ENCODE measurements at regions not wholly inside any gene's neighbourhood (a gene's known extent, or its start where the extent isn't known, plus 50 kb on each side); places are given as distances from the start of the nearest gene placed in this dataset.

DNA sequence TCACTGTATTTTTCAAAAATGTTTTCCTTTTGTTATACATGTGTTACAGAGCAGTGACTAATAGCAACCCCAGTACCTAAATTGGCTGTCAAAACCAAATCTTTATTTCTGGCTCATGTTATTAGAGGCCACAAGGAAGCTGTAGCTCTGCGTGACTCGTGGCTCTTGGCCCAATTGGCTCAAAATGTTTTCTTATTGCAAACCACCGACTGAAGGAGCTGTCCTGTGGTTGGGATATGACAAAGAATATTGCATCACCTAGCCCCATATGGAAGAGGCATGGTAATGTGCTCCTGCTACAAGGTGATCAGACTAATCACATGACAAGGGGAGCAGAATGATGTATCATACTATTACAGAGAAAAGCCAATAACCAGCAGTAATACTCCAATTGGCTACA, 1058.5 kb downstream of the CBLN2 start:
- no peak for DNase-seq (ENCODE audit: low spot score in 2 of 2)
- intact Hi-C loops (cut with DNase I; ENCODE audit: low total_unique reads), result no loop called here
- no peak overlapping the region for H3K4me3 ChIP-seq (ENCODE audit: low read depth, poor library complexity, severe bottlenecking)
- no peak for TF ChIP-seq POLR2A (IDR thresholded peaks at IDR 0.05)
- TF ChIP-seq, protein P1, sequence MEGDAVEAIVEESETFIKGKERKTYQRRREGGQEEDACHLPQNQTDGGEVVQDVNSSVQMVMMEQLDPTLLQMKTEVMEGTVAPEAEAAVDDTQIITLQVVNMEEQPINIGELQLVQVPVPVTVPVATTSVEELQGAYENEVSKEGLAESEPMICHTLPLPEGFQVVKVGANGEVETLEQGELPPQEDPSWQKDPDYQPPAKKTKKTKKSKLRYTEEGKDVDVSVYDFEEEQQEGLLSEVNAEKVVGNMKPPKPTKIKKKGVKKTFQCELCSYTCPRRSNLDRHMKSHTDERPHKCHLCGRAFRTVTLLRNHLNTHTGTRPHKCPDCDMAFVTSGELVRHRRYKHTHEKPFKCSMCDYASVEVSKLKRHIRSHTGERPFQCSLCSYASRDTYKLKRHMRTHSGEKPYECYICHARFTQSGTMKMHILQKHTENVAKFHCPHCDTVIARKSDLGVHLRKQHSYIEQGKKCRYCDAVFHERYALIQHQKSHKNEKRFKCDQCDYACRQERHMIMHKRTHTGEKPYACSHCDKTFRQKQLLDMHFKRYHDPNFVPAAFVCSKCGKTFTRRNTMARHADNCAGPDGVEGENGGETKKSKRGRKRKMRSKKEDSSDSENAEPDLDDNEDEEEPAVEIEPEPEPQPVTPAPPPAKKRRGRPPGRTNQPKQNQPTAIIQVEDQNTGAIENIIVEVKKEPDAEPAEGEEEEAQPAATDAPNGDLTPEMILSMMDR (IDR thresholded peaks at IDR 0.05), result no peak
- 53 to 58% methylated on average over 3 of the region's 3 CpGs for WGBS, 2 donors

DNA sequence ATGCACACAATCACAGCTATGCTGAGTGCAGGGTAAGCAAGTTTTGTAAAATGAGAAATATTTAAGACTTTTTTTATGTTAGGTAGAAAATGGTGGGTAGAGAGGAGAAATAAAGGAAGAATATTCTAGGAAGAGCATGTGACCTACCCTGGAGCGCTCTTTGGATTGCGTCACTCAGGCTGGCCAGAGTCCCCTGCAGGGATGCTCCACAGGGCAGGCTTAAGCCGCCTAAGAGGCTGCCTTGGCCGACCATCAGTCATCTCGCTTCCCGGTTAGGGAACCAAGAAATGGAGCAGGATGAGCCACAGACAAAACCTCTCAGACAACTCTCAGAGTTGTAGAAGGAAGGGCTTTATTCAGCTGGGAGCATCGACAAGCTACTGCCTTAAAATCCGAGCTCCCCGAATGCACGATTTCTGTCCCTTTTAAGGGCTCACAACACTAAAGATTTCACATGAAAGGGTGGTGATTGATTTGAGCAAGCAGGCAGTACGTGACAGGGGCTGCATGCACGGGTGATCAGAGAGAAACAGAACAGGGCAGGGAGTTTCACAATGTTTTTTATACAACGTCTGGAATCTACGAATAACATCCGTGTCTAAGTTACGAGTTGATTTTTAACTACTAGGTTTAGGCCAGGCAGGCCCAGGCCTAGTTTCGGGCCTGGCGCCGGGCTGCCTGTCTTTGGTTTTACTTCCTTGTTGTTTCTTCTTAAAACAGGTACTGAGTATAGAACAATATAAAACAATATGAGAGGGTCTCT, 1072.0 kb downstream of the CBLN2 start:
- no peak overlapping the region for H3K4me3 ChIP-seq (ENCODE audit: low read depth, poor library complexity, severe bottlenecking)
- intact Hi-C loops (cut with DNase I; ENCODE audit: low total_unique reads), result no loop called here
- no peak for DNase-seq (ENCODE audit: low spot score in 2 of 2)
- 85 to 86% methylated on average over 19 of the region's 19 CpGs for WGBS, 2 donors
- TF ChIP-seq POLR2A (IDR thresholded peaks at IDR 0.05), result no peak
- TF ChIP-seq, protein P1 (IDR thresholded peaks at IDR 0.05), result no peak

DNA sequence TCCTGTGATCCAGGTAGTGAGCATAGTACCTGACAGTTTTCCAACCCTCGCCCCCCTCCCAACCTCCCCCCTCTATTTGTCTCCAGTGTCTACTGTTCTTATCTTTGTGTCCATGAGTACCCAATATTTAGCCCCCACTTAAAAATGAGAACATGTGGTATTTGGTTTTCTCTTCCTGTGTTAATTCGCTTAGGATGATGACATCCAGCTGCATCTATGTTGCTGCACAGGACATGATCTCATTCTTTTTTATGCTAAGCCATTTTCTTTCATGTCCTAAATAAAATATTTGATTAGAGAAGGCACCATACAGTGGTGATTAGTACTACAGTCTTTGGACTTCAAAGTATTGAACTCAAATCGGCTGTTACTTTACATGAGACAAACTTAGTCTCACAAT, 1087.9 kb downstream of the CBLN2 start:
- TF ChIP-seq POLR2A (IDR thresholded peaks at IDR 0.05), result no peak
- TF ChIP-seq, protein P1 (IDR thresholded peaks at IDR 0.05), result no peak
- DNase-seq (ENCODE audit: low spot score in 2 of 2), result no peak
- no peak overlapping the region for H3K4me3 ChIP-seq (ENCODE audit: low read depth, poor library complexity, severe bottlenecking)
- intact Hi-C loops (cut with DNase I; ENCODE audit: low total_unique reads), result no loop called here
- WGBS, 2 donors, result 46 to 52% methylated on average over 3 of the region's 3 CpGs

DNA sequence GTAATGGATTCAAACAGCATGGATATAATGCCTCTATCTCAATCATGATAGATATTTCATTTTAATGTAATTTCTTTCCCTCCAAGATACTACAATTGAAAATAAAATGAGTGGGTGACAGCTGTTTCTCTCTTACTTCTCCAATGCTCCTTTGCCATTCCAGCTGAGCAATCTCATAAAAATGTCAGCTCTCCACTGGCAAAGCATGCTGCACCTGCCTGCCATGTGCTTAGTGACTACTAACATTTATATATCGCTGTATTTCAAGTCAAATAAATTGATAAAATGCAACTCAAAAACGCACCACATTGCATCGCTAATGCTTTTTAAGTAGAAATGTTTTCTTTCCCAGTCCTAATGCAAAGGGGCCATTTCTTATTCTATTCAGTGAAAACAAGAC, 1093.9 kb downstream of the CBLN2 start:
- WGBS, 2 donors, result 63 to 70% methylated on average over 3 of the region's 3 CpGs
- intact Hi-C loops (cut with DNase I; ENCODE audit: low total_unique reads), result no loop called here
- TF ChIP-seq, protein P1 (IDR thresholded peaks at IDR 0.05), result no peak
- TF ChIP-seq POLR2A (IDR thresholded peaks at IDR 0.05), result no peak
- no peak overlapping the region for H3K4me3 ChIP-seq (ENCODE audit: low read depth, poor library complexity, severe bottlenecking)
- no peak for DNase-seq (ENCODE audit: low spot score in 2 of 2)

DNA sequence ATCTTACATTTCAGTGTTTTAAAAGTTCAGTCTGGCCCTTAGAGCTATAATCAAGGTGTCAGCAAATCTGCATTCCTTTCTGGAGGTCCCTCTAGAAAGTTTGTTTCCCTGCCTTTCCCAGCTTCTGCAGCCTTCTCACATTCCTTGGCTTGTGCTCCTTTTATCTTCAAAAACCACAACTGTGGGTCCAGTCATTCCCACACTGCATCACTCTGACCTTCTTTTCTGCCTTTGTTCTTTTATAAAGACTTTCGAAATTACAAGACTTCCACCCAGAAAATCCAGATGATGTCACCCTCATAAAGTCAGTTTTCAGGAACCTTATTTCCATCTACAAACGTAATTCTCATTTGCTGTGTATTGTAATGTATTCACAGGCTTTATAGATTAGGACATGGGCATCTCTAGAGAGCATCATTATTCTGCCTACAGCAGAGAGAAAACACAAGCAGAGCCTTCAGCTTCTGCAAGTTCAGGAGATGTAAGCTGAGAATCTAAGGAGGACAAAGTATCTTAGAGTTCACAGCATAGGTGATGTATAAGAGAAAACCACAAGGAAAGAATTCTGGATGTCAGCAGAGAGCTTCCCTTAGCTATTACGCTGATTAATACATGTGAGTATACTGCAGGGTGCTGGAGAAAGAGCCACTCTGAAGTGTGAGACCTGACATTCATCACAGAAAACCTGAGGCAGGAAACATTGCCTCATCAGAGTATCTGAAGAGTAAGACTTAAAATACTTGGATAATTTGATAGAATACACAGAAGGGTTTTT, 1100.2 kb downstream of the CBLN2 start:
- intact Hi-C loops (cut with DNase I; ENCODE audit: low total_unique reads), result no loop called here
- no peak for TF ChIP-seq POLR2A (IDR thresholded peaks at IDR 0.05)
- TF ChIP-seq, protein P1 (IDR thresholded peaks at IDR 0.05), result no peak
- no peak overlapping the region for H3K4me3 ChIP-seq (ENCODE audit: low read depth, poor library complexity, severe bottlenecking)
- 49 to 56% methylated on average over 3 of the region's 3 CpGs for WGBS, 2 donors
- no peak for DNase-seq (ENCODE audit: low spot score in 2 of 2)
